Ovary (tissue), 3 donors: ENCODE measurements at regions not wholly inside any gene's neighbourhood (a gene's known extent, or its start where the extent isn't known, plus 50 kb on each side); places are given as distances from the start of the nearest gene placed in this dataset.

Experiments used
- EP300 ChIP-seq: sonication (generic); formaldehyde crosslinking; IDR thresholded peaks from one replicate; pipeline ENCODE4 v1.6.1; 2017; ENCODE audit warnings: antibody characterized with exemption
- TF ChIP-seq, protein P1 (sequence below), 3 donors: fragments of 450-650 bp in 2 of 3; fragments of 200-600 bp in 1 of 3; IDR thresholded peaks; one replicate each; pipeline versions ENCODE4 v1.5.1 to v1.8.0; 2016 to 2022; ENCODE audit warnings: antibody characterized with exemption in 3 of 3, mild to moderate bottlenecking in 1 of 3
- donor health status: DM: no; HTN: no; CAD: no.

- TF ChIP-seq, protein P1, sequence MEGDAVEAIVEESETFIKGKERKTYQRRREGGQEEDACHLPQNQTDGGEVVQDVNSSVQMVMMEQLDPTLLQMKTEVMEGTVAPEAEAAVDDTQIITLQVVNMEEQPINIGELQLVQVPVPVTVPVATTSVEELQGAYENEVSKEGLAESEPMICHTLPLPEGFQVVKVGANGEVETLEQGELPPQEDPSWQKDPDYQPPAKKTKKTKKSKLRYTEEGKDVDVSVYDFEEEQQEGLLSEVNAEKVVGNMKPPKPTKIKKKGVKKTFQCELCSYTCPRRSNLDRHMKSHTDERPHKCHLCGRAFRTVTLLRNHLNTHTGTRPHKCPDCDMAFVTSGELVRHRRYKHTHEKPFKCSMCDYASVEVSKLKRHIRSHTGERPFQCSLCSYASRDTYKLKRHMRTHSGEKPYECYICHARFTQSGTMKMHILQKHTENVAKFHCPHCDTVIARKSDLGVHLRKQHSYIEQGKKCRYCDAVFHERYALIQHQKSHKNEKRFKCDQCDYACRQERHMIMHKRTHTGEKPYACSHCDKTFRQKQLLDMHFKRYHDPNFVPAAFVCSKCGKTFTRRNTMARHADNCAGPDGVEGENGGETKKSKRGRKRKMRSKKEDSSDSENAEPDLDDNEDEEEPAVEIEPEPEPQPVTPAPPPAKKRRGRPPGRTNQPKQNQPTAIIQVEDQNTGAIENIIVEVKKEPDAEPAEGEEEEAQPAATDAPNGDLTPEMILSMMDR (IDR thresholded peaks at IDR 0.05): no peak
- TF ChIP-seq EP300: no peak
These were observed 431.2 kb upstream of the THBS1 start for GRCh38 chr15:39149636-39150150.
